ENCODE measurements at regions not wholly inside any gene's neighbourhood (a gene's known extent, or its start where the extent isn't known, plus 50 kb on each side); places are given as distances from the start of the nearest gene placed in this dataset.
"Not testable (repeated sequence)": the region's sequence is repeated elsewhere in the genome, so short reads cannot be mapped to it uniquely, and the experiment has no call there.

DNA sequence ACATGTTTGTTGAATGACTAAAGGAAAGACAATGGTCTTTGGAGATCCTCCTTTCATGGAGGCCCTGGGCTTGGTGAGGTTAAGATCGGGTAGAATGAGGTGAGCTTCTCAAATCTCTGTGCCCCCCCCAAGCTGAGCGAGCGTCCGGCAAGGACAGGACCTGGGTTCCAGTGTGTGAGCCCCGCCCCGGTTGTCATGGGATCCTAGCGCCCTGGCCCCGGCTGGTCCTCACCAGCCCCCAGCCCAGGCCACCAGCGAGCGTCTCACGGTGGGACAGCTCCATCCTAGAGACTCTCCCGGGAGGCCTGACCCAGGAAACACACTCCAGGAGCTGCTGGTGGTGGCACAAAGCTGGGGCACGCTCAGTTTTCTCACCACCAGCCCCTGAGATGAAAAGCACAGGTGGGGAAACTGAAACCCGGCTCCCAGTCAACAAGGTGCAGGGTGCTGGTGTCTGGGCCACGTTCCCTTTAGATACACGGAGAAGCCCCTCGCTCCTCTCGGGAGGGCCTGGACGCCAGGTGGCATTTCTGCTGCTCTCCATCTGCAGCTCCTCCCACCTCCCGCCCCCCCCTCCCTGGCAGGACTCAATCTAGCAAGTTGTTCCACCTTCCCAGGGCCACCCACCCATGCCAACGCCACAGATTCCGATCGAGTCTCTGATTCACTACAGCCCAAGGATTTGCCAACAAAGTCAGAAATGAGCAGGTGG, 131.3 kb upstream of the PPP1R26 start:
- no peak for DNase-seq (ENCODE audit: low spot score)

DNA sequence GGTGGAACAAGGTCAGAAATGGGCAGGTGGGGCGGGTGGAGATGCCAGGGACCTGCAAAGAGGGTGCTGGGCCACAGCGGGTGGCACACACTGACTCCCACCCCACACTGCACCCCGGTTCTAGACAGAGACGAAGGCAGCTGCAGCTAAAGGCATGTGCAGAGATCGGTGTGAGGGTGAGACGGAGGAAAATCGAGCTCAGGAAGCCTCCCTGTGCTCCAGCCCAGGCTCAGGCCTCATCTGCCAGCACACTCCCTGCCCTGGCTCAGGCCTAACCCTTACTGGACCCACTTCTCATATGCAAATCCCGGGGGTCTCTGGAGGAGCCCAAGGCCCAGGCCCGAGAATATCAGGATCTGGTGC, 130.8 kb upstream of the PPP1R26 start:
- DNase-seq (ENCODE audit: low spot score) (no peak), ATAC-seq (no peak)

More for the DNA sequence above, 131.3 kb upstream of the PPP1R26 start:
- no peak for ATAC-seq

GRCh38 chr9:135349212-135350002, 130.2 kb upstream of the PPP1R26 start:
- ATAC-seq (no peak), DNase-seq (ENCODE audit: low spot score) (no peak)

GRCh38 chr9:135350003-135350315, 129.6 kb upstream of the PPP1R26 start:
- no peak for ATAC-seq
- DNase-seq (ENCODE audit: low spot score), result no peak

DNA sequence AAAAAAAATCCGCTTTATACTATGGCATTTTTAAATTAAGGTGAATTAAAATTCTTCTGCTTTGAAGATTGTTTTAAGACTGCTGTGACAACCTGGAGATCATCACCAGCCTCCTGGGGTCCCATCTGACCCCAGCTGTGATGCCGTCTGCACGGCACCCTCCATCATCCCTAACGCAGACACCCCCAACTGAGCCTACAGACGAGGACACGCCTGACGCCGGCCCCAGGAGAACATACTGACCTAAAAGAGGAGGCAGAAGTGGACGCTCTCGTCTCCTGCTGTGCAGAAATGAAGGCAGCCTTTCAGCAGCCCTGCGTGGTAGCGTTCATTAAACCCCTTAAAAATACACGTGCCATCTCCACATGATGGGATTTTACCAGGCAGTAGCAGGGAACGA, 125.6 kb upstream of the PPP1R26 start:
- no peak for DNase-seq (ENCODE audit: low spot score)
- no peak for ATAC-seq

DNA sequence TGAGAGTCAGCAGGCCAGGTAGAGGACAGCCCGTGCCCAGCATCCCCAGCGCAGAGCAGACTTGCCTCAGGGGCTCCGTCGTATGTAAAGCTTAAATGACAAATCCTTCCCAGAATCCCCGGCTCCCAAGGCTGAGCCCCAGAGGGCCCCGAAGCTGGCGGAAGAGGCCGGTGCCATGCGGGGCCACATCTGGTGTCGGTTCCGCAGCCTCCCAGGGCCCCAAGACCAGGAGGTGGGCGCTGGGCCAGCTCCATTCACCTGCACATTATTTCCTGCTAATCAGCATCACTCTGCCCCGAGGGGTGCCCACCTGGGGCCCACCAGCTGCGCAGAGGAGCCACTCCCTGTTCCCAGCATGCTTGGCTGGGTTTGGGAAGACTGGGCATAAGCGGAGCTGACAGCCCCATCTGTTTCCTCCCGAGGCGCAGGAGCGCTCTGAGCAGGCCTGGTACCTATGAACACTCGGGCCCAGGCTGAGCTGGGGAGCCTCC, 124.0 kb upstream of the PPP1R26 start:
- no peak for ATAC-seq
- DNase-seq (ENCODE audit: low spot score), result no peak

DNA sequence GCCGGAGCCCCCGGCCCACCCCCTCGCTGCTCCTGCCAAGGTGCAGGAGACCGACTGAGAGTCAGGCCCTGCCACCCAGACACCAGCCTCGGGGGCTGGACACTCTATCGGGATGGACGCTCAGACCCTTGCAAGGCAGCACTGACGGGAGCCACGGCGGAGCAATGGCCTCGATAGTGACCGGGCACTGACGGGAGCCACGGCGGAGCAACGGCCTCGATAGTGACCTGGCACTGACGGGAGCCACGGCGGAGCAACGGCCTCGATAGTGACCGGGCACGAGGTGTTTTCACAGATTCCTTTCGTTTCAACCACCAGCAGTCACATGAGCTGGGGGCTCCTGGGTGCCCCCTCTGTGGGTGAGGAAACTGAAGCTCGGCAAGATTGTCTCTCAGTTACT, 123.6 kb upstream of the PPP1R26 start:
- no peak for DNase-seq (ENCODE audit: low spot score)
- no peak for ATAC-seq

- DNase-seq (ENCODE audit: low spot score), result no peak
- ATAC-seq, result no peak
These were observed 122.8 kb upstream of the PPP1R26 start for GRCh38 chr9:135356796-135357195.

DNA sequence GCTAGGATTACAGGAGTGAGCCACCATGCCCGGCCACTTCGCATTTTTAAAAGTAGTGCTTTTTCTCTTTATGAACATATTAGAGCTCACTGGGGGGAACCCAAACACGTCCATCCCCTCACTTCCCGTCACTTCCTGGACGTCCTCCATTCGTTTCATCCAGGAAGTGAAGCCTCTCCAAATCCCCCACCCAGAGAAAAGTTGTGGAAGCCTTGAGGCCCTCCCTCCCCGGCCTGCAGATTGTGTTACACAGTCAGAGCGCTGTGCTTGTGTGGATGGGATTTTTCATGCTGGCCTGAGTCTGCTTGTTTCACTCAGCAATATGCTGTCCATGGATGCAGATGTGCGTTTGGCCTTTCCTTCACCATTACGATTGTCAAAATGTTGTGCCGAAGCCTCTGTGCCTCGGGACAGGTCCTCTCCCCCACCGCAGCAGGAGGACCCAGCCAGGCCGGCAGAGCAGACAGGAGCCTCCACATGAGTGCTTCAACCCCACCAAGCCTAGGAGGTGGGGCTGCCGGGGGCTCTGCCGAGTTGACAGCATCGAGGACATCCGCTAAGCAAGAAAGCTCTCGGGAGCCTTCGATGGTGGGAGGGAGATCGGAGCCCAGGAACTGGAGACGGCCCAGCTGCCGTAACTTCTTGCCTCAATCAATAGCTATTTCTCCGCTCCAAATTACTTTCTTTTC, 121.6 kb upstream of the PPP1R26 start:
- no peak for DNase-seq (ENCODE audit: low spot score)
- ATAC-seq, result no peak

- DNase-seq (ENCODE audit: low spot score) (no peak), ATAC-seq (no peak)
These were observed 121.0 kb upstream of the PPP1R26 start for GRCh38 chr9:135358552-135358940.

DNA sequence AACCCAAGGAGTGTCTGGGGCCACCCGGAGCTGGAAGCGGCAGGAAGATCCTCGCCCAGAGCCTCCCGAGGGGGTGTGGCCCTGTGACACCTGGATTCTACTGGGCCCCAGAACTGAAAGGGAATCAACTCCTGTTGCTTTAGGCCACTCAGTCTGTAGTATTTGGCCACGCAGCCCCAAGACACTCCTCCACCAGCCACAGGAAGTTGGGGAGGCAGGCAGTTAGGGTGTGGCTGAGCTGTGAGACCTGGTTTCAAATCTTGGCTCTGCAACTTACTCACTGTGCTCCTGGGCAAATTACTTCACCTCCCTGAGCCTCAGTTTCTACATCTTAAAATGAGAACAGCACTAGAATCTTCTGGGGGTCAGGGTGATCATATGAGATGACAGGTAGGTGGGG, 119.8 kb upstream of the PPP1R26 start:
- no peak for DNase-seq (ENCODE audit: low spot score)
- no peak for ATAC-seq

DNA sequence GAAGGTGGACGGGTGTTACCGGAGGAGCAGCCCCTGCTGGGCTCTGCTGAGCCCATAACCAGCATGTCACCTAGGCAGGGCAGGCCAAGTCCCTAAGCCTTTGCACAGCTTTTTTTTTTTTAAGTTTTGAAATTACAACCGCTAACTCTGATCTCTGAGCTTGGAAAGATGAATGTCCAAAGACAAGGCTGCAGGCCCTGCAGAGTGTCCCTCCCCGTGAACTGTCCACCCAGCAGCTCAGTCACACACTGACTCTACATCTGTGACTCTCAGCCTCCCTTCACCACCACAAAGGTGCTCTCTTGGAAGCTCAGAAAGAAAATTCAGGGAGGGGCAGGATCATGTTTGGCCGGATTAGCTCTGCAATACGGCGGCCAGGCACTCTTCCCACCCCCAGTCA, 119.0 kb upstream of the PPP1R26 start:
- DNase-seq (ENCODE audit: low spot score), result no peak
- no peak for ATAC-seq

GRCh38 chr9:135361668-135362067, 117.9 kb upstream of the PPP1R26 start:
- ATAC-seq; DNase-seq (ENCODE audit: low spot score): not testable (repeated sequence)

- no peak for ATAC-seq
- no peak for DNase-seq (ENCODE audit: low spot score)
These were observed 116.0 kb upstream of the PPP1R26 start for GRCh38 chr9:135363596-135363995.

DNA sequence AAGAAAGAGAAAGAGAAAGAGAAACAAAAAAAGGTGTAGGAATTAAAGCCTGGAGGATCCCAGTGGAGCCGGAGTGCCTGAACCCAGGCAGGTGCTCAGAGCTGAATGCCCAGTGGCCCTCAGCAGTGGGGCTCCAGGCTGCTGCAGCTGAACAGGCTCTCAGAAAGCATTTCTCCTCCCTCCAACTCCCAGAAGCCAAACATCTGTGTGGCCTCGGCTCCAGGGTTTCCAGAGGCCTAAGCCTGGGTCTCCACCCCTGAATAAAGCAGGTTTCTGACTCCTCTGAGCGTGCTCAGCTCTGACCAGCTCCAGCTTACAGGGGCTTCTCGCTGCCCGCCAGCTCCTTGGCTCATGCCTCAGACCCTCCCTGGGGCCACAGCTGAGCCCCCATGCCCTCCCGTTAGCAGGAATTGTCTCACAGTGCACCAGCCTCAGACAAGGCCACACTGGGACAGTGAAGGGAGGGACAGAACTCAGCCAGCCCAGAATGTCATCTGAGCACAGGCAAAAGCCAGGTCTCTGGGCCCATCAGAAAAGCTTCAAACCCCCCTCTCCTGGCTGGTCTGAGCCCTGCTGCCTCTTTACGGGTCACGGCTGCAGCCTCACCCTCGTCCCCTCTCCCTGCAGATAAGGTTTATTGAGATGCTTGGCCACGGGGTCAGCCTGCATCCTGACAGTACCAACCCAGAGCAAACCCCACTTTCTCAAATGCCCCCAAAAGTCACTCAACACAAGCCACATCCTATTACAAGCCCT, 114.4 kb upstream of the PPP1R26 start:
- DNase-seq (ENCODE audit: low spot score), result no peak
- no peak for ATAC-seq

DNA sequence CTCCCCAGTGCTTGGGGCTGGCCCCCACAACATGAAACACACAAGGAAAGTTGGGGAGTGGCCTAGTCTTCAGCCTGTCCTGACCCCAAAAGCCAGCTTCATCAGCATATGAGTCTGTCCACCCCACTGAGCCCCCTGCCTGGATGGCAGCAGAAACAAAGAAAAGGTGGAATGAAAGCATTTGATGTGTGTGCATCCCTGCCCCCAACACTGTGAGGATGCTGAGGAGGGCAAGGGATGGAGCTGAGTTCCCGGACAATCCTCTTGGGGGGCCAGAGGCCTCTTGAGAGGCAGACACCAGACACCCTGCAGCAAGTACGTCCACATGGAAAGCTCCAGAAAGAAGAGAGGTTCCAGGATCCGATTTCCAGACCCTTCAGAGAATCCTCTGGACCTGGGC, 113.5 kb upstream of the PPP1R26 start:
- DNase-seq (ENCODE audit: low spot score) (no peak), ATAC-seq (no peak)

GRCh38 chr9:135369412-135369990, 110.1 kb upstream of the PPP1R26 start:
- ATAC-seq, result no peak
- no peak for DNase-seq (ENCODE audit: low spot score)

DNA sequence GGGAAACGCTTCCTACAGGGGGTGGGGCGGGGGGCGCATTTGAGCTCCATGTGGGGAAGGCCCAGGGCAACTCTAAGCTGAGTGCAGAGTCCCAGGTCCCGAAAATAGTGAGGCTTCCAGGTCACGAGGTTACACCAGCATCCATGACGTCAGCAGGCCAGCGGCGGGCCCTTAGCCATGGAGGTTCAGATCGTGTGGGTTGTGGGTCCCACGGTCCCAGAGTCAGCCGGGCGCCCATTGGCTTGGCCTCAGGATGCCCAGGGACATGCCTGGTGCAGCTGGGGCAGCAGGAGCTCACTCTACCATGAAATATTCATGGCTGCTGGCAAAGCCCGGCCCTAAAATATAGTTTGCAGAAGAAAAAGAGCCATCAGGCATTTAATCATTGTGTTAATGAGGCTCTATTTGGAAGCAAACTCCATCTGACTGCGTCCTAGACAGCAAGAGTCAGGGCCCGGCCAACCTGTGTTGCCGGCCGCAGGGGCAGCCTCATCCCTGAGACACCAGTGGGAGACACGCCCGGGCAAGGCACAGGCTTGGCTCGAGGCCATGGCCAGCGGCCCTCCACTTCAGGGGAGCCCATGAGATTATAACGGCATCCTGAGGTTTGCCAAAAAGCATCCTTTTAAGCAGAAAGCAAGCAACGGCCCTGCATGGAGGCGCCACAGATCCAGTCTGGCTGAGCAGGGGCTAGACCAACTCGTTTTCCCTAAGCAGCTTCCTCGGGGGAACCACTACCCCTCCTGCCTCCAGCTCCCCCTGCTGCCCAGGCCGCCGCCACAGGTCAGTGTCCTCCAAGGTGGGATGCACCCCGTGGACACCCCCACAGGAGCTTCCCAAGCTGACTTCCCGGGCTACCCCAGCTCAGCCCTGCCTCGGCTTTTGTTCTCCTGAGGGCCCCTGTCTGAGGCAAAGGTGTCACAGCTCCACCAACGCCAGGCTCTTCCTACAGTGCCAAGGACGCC, 108.9 kb upstream of the PPP1R26 start:
- ATAC-seq (no peak), DNase-seq (ENCODE audit: low spot score) (no peak)

DNA sequence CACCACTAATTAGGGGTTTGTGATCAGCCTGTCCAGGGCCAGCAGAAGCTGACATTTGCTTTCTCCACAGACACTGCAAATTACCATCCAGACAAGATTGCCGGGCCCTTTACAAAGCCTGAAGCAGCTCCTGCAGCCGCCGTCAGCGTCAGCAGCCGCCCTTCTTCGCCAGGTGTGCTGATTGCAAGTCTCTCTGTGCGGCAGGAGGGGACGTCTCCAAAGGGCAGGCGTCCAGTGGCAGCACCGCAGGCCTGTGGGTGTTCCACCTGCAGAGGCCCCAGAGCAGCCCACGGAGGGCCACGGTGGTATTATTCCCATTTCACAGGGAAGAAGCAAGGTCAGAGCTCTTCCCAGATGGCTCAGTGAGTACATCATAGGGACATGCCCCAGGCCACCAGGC, 108.0 kb upstream of the PPP1R26 start:
- ATAC-seq, result no peak
- DNase-seq (ENCODE audit: low spot score), result no peak

DNA sequence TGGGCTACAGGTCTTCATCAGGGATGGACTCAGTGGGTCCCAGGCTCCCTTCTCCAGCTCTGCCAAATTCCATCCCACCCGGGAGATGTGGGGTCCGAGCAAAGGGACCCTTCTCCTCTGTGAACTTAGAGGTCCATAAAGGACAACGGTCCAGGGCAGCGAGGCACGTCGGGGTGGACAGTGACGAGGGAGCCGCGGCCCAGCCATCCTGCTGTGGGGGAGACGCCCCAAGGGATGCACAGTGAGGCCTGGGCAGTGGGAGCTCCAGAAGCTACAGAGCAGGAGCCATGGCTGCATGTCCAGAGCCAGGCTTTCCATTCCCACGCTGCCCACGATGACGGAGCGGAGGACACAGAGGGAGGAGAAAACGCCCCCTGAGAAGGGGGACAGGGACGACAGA, 107.5 kb upstream of the PPP1R26 start:
- DNase-seq (ENCODE audit: low spot score) (no peak), ATAC-seq (no peak)

All from left lobe of liver (tissue), 2 donors.